ENCODE measurements at regions not wholly inside any gene's neighbourhood (a gene's known extent, or its start where the extent isn't known, plus 50 kb on each side); places are given as distances from the start of the nearest gene placed in this dataset.

DNA sequence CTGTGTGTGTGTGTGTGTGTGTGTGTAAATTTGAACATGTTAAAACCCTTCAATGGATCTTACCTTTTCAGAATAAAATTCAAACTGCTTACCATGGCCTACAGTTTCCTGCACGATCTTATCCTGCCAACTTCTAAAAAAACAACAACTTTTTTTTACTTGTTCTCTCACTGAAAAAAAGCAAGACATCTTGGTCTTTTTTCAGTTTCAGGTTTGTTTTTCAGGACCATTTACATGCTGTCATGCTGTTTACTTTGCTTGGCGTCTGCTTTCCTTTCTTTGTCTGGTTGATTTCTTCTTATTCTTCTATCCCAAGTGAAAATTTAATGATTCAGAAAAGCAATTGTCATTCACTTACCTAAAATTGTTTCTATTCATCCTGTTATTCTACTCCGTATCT, 286.3 kb upstream of the TMEFF2 start:
- peaks cover 0 to 4% of the 10 kb centered on the region in 2 donors for H3K9me3 ChIP-seq
- no peaks in the 10 kb centered on the region for H3K4me1 ChIP-seq
- intact Hi-C loops (cut with DNase I; ENCODE audit: low total_unique reads), result no loop called here
- no peak overlapping the region for H3K4me3 ChIP-seq
- H3K27ac ChIP-seq, result no peak overlapping the region
- H3K36me3 ChIP-seq, result no peaks in the 10 kb centered on the region
- no peaks in the 10 kb centered on the region for H3K27me3 ChIP-seq
- TF ChIP-seq POLR2AphosphoS5 (IDR thresholded peaks at IDR 0.05), result no peak
- no peak for TF ChIP-seq POLR2A (IDR thresholded peaks at IDR 0.05)
- TF ChIP-seq CTCF (IDR thresholded peaks at IDR 0.05), result no peak
- DNase-seq (ENCODE audit: low spot score in 2 of 2), result no peak

DNA sequence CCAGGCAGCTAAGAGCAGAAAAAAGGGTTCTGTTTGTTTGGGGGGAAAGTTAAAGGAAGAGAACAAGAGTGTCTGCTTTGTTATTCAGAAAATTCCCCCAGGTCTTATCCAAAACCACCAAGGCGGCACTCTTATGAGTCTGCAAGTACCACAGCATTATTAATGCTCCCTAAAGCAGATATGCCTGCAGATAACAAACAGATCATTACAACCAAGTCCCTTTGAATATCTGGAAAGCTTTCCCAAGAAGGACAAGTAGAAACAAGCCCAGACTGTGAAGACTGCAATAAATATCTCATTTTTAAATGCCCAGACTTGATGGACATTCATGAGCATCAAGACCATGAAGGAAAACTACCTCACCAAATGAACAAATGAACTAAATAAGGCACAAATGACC, 278.6 kb upstream of the TMEFF2 start:
- Histone ChIP-seq H3K36me3 (no peaks in the 10 kb centered on the region), H3K27ac (no peak overlapping the region), H3K4me3 (no peak overlapping the region), H3K9me3 (peaks cover 0 to 21% of the 10 kb centered on the region in 2 donors), H3K27me3 (no peaks in the 10 kb centered on the region), H3K4me1 (no peaks in the 10 kb centered on the region)
- TF ChIP-seq CTCF (IDR thresholded peaks at IDR 0.05), result no peak
- no peak for TF ChIP-seq POLR2A (IDR thresholded peaks at IDR 0.05)
- no peak for TF ChIP-seq POLR2AphosphoS5 (IDR thresholded peaks at IDR 0.05)
- intact Hi-C loops (cut with DNase I; ENCODE audit: low total_unique reads), result no loop called here
- no peak for DNase-seq (ENCODE audit: low spot score in 2 of 2)

GRCh38 chr2:192471982-192472381, 277.2 kb upstream of the TMEFF2 start:
- no peak for DNase-seq (ENCODE audit: low spot score in 2 of 2)
- Histone ChIP-seq H3K4me3 (no peak overlapping the region), H3K9me3 (peaks cover 0 to 21% of the 10 kb centered on the region in 2 donors), H3K27ac (no peak overlapping the region), H3K27me3 (no peaks in the 10 kb centered on the region), H3K4me1 (no peaks in the 10 kb centered on the region), H3K36me3 (no peaks in the 10 kb centered on the region)
- TF ChIP-seq POLR2A (IDR thresholded peaks at IDR 0.05) (no peak), POLR2AphosphoS5 (IDR thresholded peaks at IDR 0.05) (no peak), CTCF (IDR thresholded peaks at IDR 0.05) (no peak)
- intact Hi-C loops (cut with DNase I; ENCODE audit: low total_unique reads), result no loop called here

DNA sequence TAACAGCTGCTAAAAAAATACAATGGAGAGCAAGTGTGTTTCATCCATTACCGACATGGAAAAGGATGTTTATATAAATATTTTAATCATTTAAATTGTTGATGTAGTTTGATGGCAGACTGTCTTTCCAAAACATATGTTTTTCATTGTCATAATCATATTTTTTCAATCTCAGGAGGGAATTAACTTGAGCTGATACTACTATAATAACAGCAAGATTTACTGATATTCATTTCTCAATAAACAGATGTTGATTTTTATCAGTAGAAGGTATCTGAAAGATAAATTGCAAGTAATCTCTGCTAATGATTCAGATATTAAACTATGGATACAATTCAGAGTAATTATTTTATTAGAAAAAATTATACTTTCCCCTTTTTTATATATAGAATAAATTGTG, 274.9 kb upstream of the TMEFF2 start:
- no peak for DNase-seq (ENCODE audit: low spot score in 2 of 2)
- no peak for TF ChIP-seq POLR2AphosphoS5 (IDR thresholded peaks at IDR 0.05)
- TF ChIP-seq CTCF (IDR thresholded peaks at IDR 0.05), result no peak
- TF ChIP-seq POLR2A (IDR thresholded peaks at IDR 0.05), result no peak
- H3K4me1 ChIP-seq, result no peaks in the 10 kb centered on the region
- H3K27ac ChIP-seq, result no peak overlapping the region
- no peaks in the 10 kb centered on the region for H3K27me3 ChIP-seq
- peaks cover 0 to 11% of the 10 kb centered on the region in 2 donors for H3K9me3 ChIP-seq
- no peaks in the 10 kb centered on the region for H3K36me3 ChIP-seq
- no peak overlapping the region for H3K4me3 ChIP-seq
- intact Hi-C loops (cut with DNase I; ENCODE audit: low total_unique reads), result no loop called here

- Histone ChIP-seq H3K9me3 (peaks cover 0 to 6% of the 10 kb centered on the region in 2 donors), H3K36me3 (no peaks in the 10 kb centered on the region), H3K4me3 (no peak overlapping the region), H3K4me1 (no peaks in the 10 kb centered on the region), H3K27me3 (no peaks in the 10 kb centered on the region), H3K27ac (no peak overlapping the region)
- DNase-seq (ENCODE audit: low spot score in 2 of 2), result no peak
- TF ChIP-seq CTCF (IDR thresholded peaks at IDR 0.05) (no peak), POLR2AphosphoS5 (IDR thresholded peaks at IDR 0.05) (no peak), POLR2A (IDR thresholded peaks at IDR 0.05) (no peak)
- intact Hi-C loops (cut with DNase I; ENCODE audit: low total_unique reads), result no loop called here
Measured at GRCh38 chr2:192467953-192468660, 273.4 kb upstream of the TMEFF2 start.

Data from breast epithelium (tissue), 4 donors.